ENCODE measurements at regions not wholly inside any gene's neighbourhood (a gene's known extent, or its start where the extent isn't known, plus 50 kb on each side); places are given as distances from the start of the nearest gene placed in this dataset.

GRCh38 chr11:97015327-97015726, 625.5 kb downstream of the JRKL start:
- Histone ChIP-seq H3K27ac (ENCODE audit: low read depth, low read length) (no peak overlapping the region), H3K27me3 (ENCODE audit: control insufficient read depth, insufficient read depth, low read length) (no peaks in the 10 kb centered on the region), H3K36me3 (ENCODE audit: control insufficient read depth, insufficient read depth, low read length) (no peaks in the 10 kb centered on the region), H3K4me1 (ENCODE audit: control insufficient read depth, insufficient read depth, low read length) (no peaks in the 10 kb centered on the region), H3K9me3 (ENCODE audit: control insufficient read depth, insufficient read depth, low read length) (no peaks in the 10 kb centered on the region), H3K4me3 (ENCODE audit: low read depth, low read length) (no peak overlapping the region)
- DNase-seq (ENCODE audit: low read depth in 4 of 6, low spot score in 6 of 6): no peak
- no CpG with 5 or more reads among the region's 2 CpGs for WGBS (ENCODE audit: insufficient coverage)

- no peaks in the 10 kb centered on the region for H3K4me1 ChIP-seq (ENCODE audit: control insufficient read depth, insufficient read depth, low read length)
- H3K9me3 ChIP-seq (ENCODE audit: control insufficient read depth, insufficient read depth, low read length): no peaks in the 10 kb centered on the region
- H3K27me3 ChIP-seq (ENCODE audit: control insufficient read depth, insufficient read depth, low read length): no peaks in the 10 kb centered on the region
- no peak for DNase-seq (ENCODE audit: low read depth in 4 of 6, low spot score in 6 of 6)
- WGBS (ENCODE audit: insufficient coverage): 83% methylated on average over 1 of the region's 3 CpGs
- H3K27ac ChIP-seq (ENCODE audit: low read depth, low read length): no peak overlapping the region
- no peaks in the 10 kb centered on the region for H3K36me3 ChIP-seq (ENCODE audit: control insufficient read depth, insufficient read depth, low read length)
- no peak overlapping the region for H3K4me3 ChIP-seq (ENCODE audit: low read depth, low read length)
Measured at GRCh38 chr11:97019305-97019704, 629.5 kb downstream of the JRKL start.

GRCh38 chr11:97019754-97020153, 629.9 kb downstream of the JRKL start:
- no peak overlapping the region for H3K27ac ChIP-seq (ENCODE audit: low read depth, low read length)
- DNase-seq (ENCODE audit: low read depth in 4 of 6, low spot score in 6 of 6): no peak
- H3K9me3 ChIP-seq (ENCODE audit: control insufficient read depth, insufficient read depth, low read length): no peaks in the 10 kb centered on the region
- H3K36me3 ChIP-seq (ENCODE audit: control insufficient read depth, insufficient read depth, low read length): no peaks in the 10 kb centered on the region
- H3K4me3 ChIP-seq (ENCODE audit: low read depth, low read length): no peak overlapping the region
- H3K27me3 ChIP-seq (ENCODE audit: control insufficient read depth, insufficient read depth, low read length): no peaks in the 10 kb centered on the region
- H3K4me1 ChIP-seq (ENCODE audit: control insufficient read depth, insufficient read depth, low read length): no peaks in the 10 kb centered on the region

- Histone ChIP-seq H3K9me3 (ENCODE audit: control insufficient read depth, insufficient read depth, low read length) (peaks cover 1% of the 10 kb centered on the region), H3K4me1 (ENCODE audit: control insufficient read depth, insufficient read depth, low read length) (no peaks in the 10 kb centered on the region), H3K36me3 (ENCODE audit: control insufficient read depth, insufficient read depth, low read length) (no peaks in the 10 kb centered on the region), H3K27me3 (ENCODE audit: control insufficient read depth, insufficient read depth, low read length) (no peaks in the 10 kb centered on the region), H3K27ac (ENCODE audit: low read depth, low read length) (no peak overlapping the region), H3K4me3 (ENCODE audit: low read depth, low read length) (no peak overlapping the region)
- no CpG with 5 or more reads among the region's 2 CpGs for WGBS (ENCODE audit: insufficient coverage)
- DNase-seq (ENCODE audit: low read depth in 4 of 6, low spot score in 6 of 6): no peak
Measured at GRCh38 chr11:97022955-97023354, 633.1 kb downstream of the JRKL start.

- H3K27ac ChIP-seq (ENCODE audit: low read depth, low read length): no peak overlapping the region
- H3K27me3 ChIP-seq (ENCODE audit: control insufficient read depth, insufficient read depth, low read length): no peaks in the 10 kb centered on the region
- H3K4me3 ChIP-seq (ENCODE audit: low read depth, low read length): no peak overlapping the region
- H3K4me1 ChIP-seq (ENCODE audit: control insufficient read depth, insufficient read depth, low read length): no peaks in the 10 kb centered on the region
- peaks cover 1% of the 10 kb centered on the region for H3K9me3 ChIP-seq (ENCODE audit: control insufficient read depth, insufficient read depth, low read length)
- no peak for DNase-seq (ENCODE audit: low read depth in 4 of 6, low spot score in 6 of 6)
- H3K36me3 ChIP-seq (ENCODE audit: control insufficient read depth, insufficient read depth, low read length): no peaks in the 10 kb centered on the region
- WGBS (ENCODE audit: insufficient coverage): 90% methylated on average over 1 of the region's 1 CpG
Measured at GRCh38 chr11:97028836-97029406, 639.1 kb downstream of the JRKL start.

- Histone ChIP-seq H3K4me3 (ENCODE audit: low read depth, low read length) (no peak overlapping the region), H3K27me3 (ENCODE audit: control insufficient read depth, insufficient read depth, low read length) (no peaks in the 10 kb centered on the region), H3K4me1 (ENCODE audit: control insufficient read depth, insufficient read depth, low read length) (no peaks in the 10 kb centered on the region), H3K27ac (ENCODE audit: low read depth, low read length) (no peak overlapping the region), H3K9me3 (ENCODE audit: control insufficient read depth, insufficient read depth, low read length) (no peaks in the 10 kb centered on the region), H3K36me3 (ENCODE audit: control insufficient read depth, insufficient read depth, low read length) (no peaks in the 10 kb centered on the region)
- WGBS (ENCODE audit: insufficient coverage): 67% methylated on average over 1 of the region's 5 CpGs
- no peak for DNase-seq (ENCODE audit: low read depth in 4 of 6, low spot score in 6 of 6)
Measured at GRCh38 chr11:97033178-97033577, 643.4 kb downstream of the JRKL start.

DNA sequence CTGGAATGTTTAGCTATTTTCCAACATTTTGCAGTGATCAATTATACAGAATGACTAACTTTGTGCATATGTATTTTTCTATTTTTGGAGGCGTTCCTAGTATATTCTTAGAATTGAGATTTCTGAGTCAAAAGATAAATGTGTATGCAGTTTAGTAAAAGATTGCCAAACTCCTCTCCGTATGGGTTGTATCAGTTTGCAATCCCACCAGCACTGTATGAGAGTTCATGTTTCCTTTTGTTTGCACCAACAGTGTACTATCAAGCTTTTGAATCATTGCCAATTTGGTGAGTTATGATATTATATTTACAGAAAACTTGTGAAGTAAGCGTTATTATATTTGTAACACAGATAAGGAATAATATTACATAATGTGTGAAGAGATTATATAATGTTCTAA, 658.7 kb downstream of the JRKL start:
- H3K27ac ChIP-seq (ENCODE audit: low read depth, low read length): no peak overlapping the region
- H3K36me3 ChIP-seq (ENCODE audit: control insufficient read depth, insufficient read depth, low read length): no peaks in the 10 kb centered on the region
- no peaks in the 10 kb centered on the region for H3K27me3 ChIP-seq (ENCODE audit: control insufficient read depth, insufficient read depth, low read length)
- peak in 1 of 6 donors; percentile 44 for DNase-seq (ENCODE audit: low read depth in 4 of 6, low spot score in 6 of 6)
- no peaks in the 10 kb centered on the region for H3K9me3 ChIP-seq (ENCODE audit: control insufficient read depth, insufficient read depth, low read length)
- no peak overlapping the region for H3K4me3 ChIP-seq (ENCODE audit: low read depth, low read length)
- WGBS (ENCODE audit: insufficient coverage): no CpG with 5 or more reads among the region's 3 CpGs
- H3K4me1 ChIP-seq (ENCODE audit: control insufficient read depth, insufficient read depth, low read length): no peaks in the 10 kb centered on the region

GRCh38 chr11:97060184-97060583, 670.4 kb downstream of the JRKL start:
- H3K27ac ChIP-seq (ENCODE audit: low read depth, low read length): no peak overlapping the region
- H3K36me3 ChIP-seq (ENCODE audit: control insufficient read depth, insufficient read depth, low read length): no peaks in the 10 kb centered on the region
- no peaks in the 10 kb centered on the region for H3K4me1 ChIP-seq (ENCODE audit: control insufficient read depth, insufficient read depth, low read length)
- DNase-seq (ENCODE audit: low read depth in 4 of 6, low spot score in 6 of 6): no peak
- no peaks in the 10 kb centered on the region for H3K9me3 ChIP-seq (ENCODE audit: control insufficient read depth, insufficient read depth, low read length)
- H3K4me3 ChIP-seq (ENCODE audit: low read depth, low read length): no peak overlapping the region
- WGBS (ENCODE audit: insufficient coverage): 92% methylated on average over 1 of the region's 1 CpG
- H3K27me3 ChIP-seq (ENCODE audit: control insufficient read depth, insufficient read depth, low read length): no peaks in the 10 kb centered on the region

DNA sequence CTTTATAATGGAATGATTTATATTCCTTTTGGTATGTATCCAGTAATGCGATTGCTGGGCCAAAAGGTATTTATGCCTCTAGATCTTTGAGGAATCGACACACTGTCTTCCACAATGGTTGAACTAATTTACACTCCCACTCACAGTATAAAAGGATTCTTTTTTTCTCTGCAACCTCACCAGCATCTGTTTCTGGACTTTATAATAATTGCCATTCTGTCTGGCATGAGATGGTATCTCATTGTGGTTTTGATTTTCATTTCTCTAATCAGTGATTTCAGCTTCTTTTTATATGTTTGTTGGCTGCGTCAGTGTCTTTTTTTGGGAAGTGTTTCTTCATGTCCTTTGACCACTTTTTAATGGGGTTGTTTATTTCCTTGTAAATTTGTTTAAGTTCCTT, 679.3 kb downstream of the JRKL start:
- WGBS (ENCODE audit: insufficient coverage): no CpG with 5 or more reads among the region's 3 CpGs
- Histone ChIP-seq H3K36me3 (ENCODE audit: control insufficient read depth, insufficient read depth, low read length) (no peaks in the 10 kb centered on the region), H3K4me3 (ENCODE audit: low read depth, low read length) (no peak overlapping the region), H3K27ac (ENCODE audit: low read depth, low read length) (no peak overlapping the region), H3K27me3 (ENCODE audit: control insufficient read depth, insufficient read depth, low read length) (no peaks in the 10 kb centered on the region), H3K4me1 (ENCODE audit: control insufficient read depth, insufficient read depth, low read length) (no peaks in the 10 kb centered on the region), H3K9me3 (ENCODE audit: control insufficient read depth, insufficient read depth, low read length) (peaks cover 12% of the 10 kb centered on the region)
- no peak for DNase-seq (ENCODE audit: low read depth in 4 of 6, low spot score in 6 of 6)

- Histone ChIP-seq H3K27me3 (ENCODE audit: control insufficient read depth, insufficient read depth, low read length) (no peaks in the 10 kb centered on the region), H3K9me3 (ENCODE audit: control insufficient read depth, insufficient read depth, low read length) (peaks cover 14% of the 10 kb centered on the region), H3K4me1 (ENCODE audit: control insufficient read depth, insufficient read depth, low read length) (no peaks in the 10 kb centered on the region), H3K27ac (ENCODE audit: low read depth, low read length) (no peak overlapping the region), H3K36me3 (ENCODE audit: control insufficient read depth, insufficient read depth, low read length) (no peaks in the 10 kb centered on the region), H3K4me3 (ENCODE audit: low read depth, low read length) (no peak overlapping the region)
- no CpG with 5 or more reads among the region's 2 CpGs for WGBS (ENCODE audit: insufficient coverage)
- no peak for DNase-seq (ENCODE audit: low read depth in 4 of 6, low spot score in 6 of 6)
Measured at GRCh38 chr11:97072420-97072819, 682.6 kb downstream of the JRKL start.

Data from spinal cord (tissue), 9 donors.